ENCODE measurements at regions not wholly inside any gene's neighbourhood (a gene's known extent, or its start where the extent isn't known, plus 50 kb on each side); places are given as distances from the start of the nearest gene placed in this dataset.

DNA sequence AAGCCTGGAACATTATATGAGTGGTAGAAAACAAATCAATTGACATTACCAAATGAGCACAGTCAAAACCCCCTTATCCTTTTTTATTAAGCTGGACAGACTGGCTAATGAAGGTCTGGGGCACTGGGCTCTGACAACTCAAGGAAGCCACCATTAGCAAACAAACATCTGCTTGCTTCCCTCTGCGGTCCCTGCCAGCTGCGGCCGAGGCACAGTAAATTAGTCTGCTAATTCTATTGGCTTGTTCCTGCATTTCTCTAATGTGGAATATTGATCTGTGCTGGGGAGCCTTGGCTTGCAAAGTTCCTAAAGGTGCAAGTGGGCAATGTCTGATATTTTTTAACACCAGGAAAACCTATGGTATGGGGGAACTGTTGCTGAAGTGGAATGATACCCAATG lies 300.3 kb downstream of the MTX2 start:
- TF ChIP-seq, protein P1, sequence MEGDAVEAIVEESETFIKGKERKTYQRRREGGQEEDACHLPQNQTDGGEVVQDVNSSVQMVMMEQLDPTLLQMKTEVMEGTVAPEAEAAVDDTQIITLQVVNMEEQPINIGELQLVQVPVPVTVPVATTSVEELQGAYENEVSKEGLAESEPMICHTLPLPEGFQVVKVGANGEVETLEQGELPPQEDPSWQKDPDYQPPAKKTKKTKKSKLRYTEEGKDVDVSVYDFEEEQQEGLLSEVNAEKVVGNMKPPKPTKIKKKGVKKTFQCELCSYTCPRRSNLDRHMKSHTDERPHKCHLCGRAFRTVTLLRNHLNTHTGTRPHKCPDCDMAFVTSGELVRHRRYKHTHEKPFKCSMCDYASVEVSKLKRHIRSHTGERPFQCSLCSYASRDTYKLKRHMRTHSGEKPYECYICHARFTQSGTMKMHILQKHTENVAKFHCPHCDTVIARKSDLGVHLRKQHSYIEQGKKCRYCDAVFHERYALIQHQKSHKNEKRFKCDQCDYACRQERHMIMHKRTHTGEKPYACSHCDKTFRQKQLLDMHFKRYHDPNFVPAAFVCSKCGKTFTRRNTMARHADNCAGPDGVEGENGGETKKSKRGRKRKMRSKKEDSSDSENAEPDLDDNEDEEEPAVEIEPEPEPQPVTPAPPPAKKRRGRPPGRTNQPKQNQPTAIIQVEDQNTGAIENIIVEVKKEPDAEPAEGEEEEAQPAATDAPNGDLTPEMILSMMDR (IDR thresholded peaks at IDR 0.05; ENCODE audit: poor library complexity), result no peak
- no peak for TF ChIP-seq EZH2 (IDR thresholded peaks at IDR 0.05; ENCODE audit: borderline replicate concordance)
